HUDEP-2 (cell line): ENCODE measurements at regions not wholly inside any gene's neighbourhood (a gene's known extent, or its start where the extent isn't known, plus 50 kb on each side); places are given as distances from the start of the nearest gene placed in this dataset.

Experiments
- DNase-seq, 76 experiments: peaks; one replicate each; lab custom pipeline; 2025; ENCODE audit not compliant: unreplicated experiment in 76 of 76; lab: John Stamatoyannopoulos, UW

GRCh38 chr2:220191737-220192136 lies 564.3 kb downstream of the SLC4A3 start:
- no peak for DNase-seq

GRCh38 chr2:220192994-220193753 lies 565.7 kb downstream of the SLC4A3 start:
- DNase-seq, result no peak

GRCh38 chr2:220194630-220195584 lies 567.5 kb downstream of the SLC4A3 start:
- DNase-seq, result no peak

GRCh38 chr2:220198896-220199295 lies 571.5 kb downstream of the SLC4A3 start:
- no peak for DNase-seq

GRCh38 chr2:220202066-220202465 lies 574.6 kb downstream of the SLC4A3 start:
- no peak for DNase-seq

GRCh38 chr2:220209093-220209492 lies 581.7 kb downstream of the SLC4A3 start:
- no peak for DNase-seq

- DNase-seq, result no peak
These were observed 582.3 kb downstream of the SLC4A3 start for GRCh38 chr2:220209751-220210150.

- no peak for DNase-seq
These were observed 585.1 kb downstream of the SLC4A3 start for GRCh38 chr2:220212296-220213080.

- no peak for DNase-seq
These were observed 588.4 kb downstream of the SLC4A3 start for GRCh38 chr2:220215785-220216184.

GRCh38 chr2:220219371-220219770 lies 591.9 kb downstream of the SLC4A3 start:
- no peak for DNase-seq

GRCh38 chr2:220220009-220220408 lies 592.6 kb downstream of the SLC4A3 start:
- DNase-seq, result no peak

GRCh38 chr2:220221992-220222391 lies 594.6 kb downstream of the SLC4A3 start:
- DNase-seq, result no peak

GRCh38 chr2:220224691-220225543 lies 597.5 kb downstream of the SLC4A3 start:
- DNase-seq, result no peak

- DNase-seq, result no peak
These were observed 598.6 kb downstream of the SLC4A3 start for GRCh38 chr2:220226076-220226475.

- no peak for DNase-seq
These were observed 599.1 kb downstream of the SLC4A3 start for GRCh38 chr2:220226546-220226945.

GRCh38 chr2:220227266-220227920 lies 600.0 kb downstream of the SLC4A3 start:
- DNase-seq, result no peak

- no peak for DNase-seq
These were observed 601.0 kb downstream of the SLC4A3 start for GRCh38 chr2:220228310-220229006.

- no peak for DNase-seq
These were observed 613.2 kb downstream of the SLC4A3 start for GRCh38 chr2:220240641-220241040.

- DNase-seq, result no peak
These were observed 614.0 kb downstream of the SLC4A3 start for GRCh38 chr2:220241423-220241822.
